CD8-positive, alpha-beta memory T cell (primary cell): ENCODE measurements at regions not wholly inside any gene's neighbourhood (a gene's known extent, or its start where the extent isn't known, plus 50 kb on each side); places are given as distances from the start of the nearest gene placed in this dataset.
A peak's percentile ranks its signal among the peaks of the same experiment; 100 is the strongest.

Source experiments
- CTCF ChIA-PET: fragments of 350-600 bp; sonication (Branson Sonifier 250); formaldehyde crosslinking; loops from one replicate; lab custom pipeline; 2021; ENCODE audit warnings: antibody characterized with exemption; lab: Charles Lee
- POLR2A ChIA-PET: fragments of 350-600 bp; sonication (Branson Sonifier 250); formaldehyde crosslinking; loops from one replicate; lab custom pipeline; 2021; ENCODE audit warnings: antibody characterized with exemption; lab: Charles Lee
- DNase-seq, 5 donors: peaks; one replicate each; pipeline versions ENCODE4 v3.0.0 to v3.0.0-alpha.2; 2020 to 2022; ENCODE audit warnings: mixed read lengths in 1 of 5
- H3K27ac ChIP-seq: one replicate; pipeline ENCODE4 v1.7.0; 2013; ENCODE audit warnings: low read depth, mild to moderate bottlenecking, low read length, moderate library complexity
- H3K27me3 ChIP-seq: 2 replicates; pipeline ENCODE4 v1.7.0; 2013; ENCODE audit warnings: low read length, mild to moderate bottlenecking; ENCODE audit not compliant: insufficient read depth, poor library complexity, severe bottlenecking
- H3K36me3 ChIP-seq: 2 replicates; pipeline ENCODE4 v1.7.0; 2013; ENCODE audit warnings: mild to moderate bottlenecking, low read length, moderate library complexity; ENCODE audit not compliant: insufficient read depth
- H3K4me1 ChIP-seq: 2 replicates; pipeline ENCODE4 v1.7.0; 2013; ENCODE audit warnings: mild to moderate bottlenecking, low read length, moderate library complexity; ENCODE audit not compliant: insufficient read depth
- H3K4me3 ChIP-seq: 2 replicates; pipeline ENCODE4 v1.7.0; 2013; ENCODE audit warnings: mild to moderate bottlenecking, low read length
- H3K9me3 ChIP-seq: 2 replicates; pipeline ENCODE4 v1.7.0; 2013; ENCODE audit warnings: mild to moderate bottlenecking, low read length
- H3K27ac Mint-ChIP-seq, 8 donors: one replicate each; pipeline ENCODE4 v1.8.0; 2020 to 2021; ENCODE audit warnings: mixed read lengths in 8 of 8, mild to moderate bottlenecking in 6 of 8, inconsistent platforms in 3 of 8, moderate library complexity in 3 of 8
- H3K27me3 Mint-ChIP-seq, 2 donors: one replicate each; pipeline ENCODE4 v1.8.0; 2020 to 2021; ENCODE audit warnings: mixed read lengths in 2 of 2, mild to moderate bottlenecking in 1 of 2, moderate library complexity in 1 of 2
- H3K36me3 Mint-ChIP-seq, 3 donors: one replicate each; pipeline ENCODE4 v1.8.0; 2020 to 2021; ENCODE audit warnings: mixed read lengths in 3 of 3, inconsistent platforms in 1 of 3, mild to moderate bottlenecking in 1 of 3
- H3K4me1 Mint-ChIP-seq, 3 donors: one replicate each; pipeline ENCODE4 v1.8.0; 2020 to 2021; ENCODE audit warnings: mixed read lengths in 3 of 3, inconsistent platforms in 1 of 3, mild to moderate bottlenecking in 1 of 3
- H3K4me3 Mint-ChIP-seq, 7 donors: one replicate each; pipeline ENCODE4 v1.8.0; 2020 to 2021; ENCODE audit warnings: mixed read lengths in 7 of 7, mild to moderate bottlenecking in 6 of 7, moderate library complexity in 4 of 7, inconsistent platforms in 2 of 7
- H3K9me3 Mint-ChIP-seq, 5 donors: one replicate each; pipeline ENCODE4 v1.8.0; 2020 to 2022; ENCODE audit warnings: mixed read lengths in 5 of 5, mild to moderate bottlenecking in 3 of 5, moderate library complexity in 2 of 5, inconsistent platforms in 1 of 5

GRCh38 chr16:66273644-66274334 is 92.7 kb upstream of the CDH5 start:
- H3K36me3 ChIP-seq, result no peaks in the 10 kb centered on the region
- peaks cover 6% of the 10 kb centered on the region for H3K4me1 ChIP-seq
- Mint-ChIP-seq H3K4me3 (no peak overlapping the region), H3K27ac (no peak overlapping the region), H3K4me1 (peaks cover 8 to 16% (median 9%) of the 10 kb centered on the region in 3 donors), H3K36me3 (no peaks in the 10 kb centered on the region), H3K9me3 (peaks cover 3 to 17% (median 11%) of the 10 kb centered on the region in 5 donors), H3K27me3 (peaks cover 27 to 50% of the 10 kb centered on the region in 2 donors)
- H3K9me3 ChIP-seq, result no peaks in the 10 kb centered on the region
- no peak for DNase-seq
- ChIA-PET POLR2A (no interaction called here), CTCF (no interaction called here)
- peaks cover 6% of the 10 kb centered on the region for H3K27me3 ChIP-seq
- no peak overlapping the region for H3K27ac ChIP-seq
- H3K4me3 ChIP-seq, result no peak overlapping the region

- CTCF ChIA-PET, result no interaction called here
- H3K36me3 Mint-ChIP-seq, result no peaks in the 10 kb centered on the region
- H3K4me1 ChIP-seq, result peaks cover 6% of the 10 kb centered on the region
Measured at GRCh38 chr16:66273053-66273452, 93.4 kb upstream of the CDH5 start.

GRCh38 chr16:66272461-66272860 is 94.0 kb upstream of the CDH5 start:
- no peak overlapping the region for H3K4me3 Mint-ChIP-seq
- H3K36me3 ChIP-seq, result no peaks in the 10 kb centered on the region
- H3K27me3 ChIP-seq, result peaks cover 6% of the 10 kb centered on the region
- H3K27ac Mint-ChIP-seq, result no peak overlapping the region
- no peak for DNase-seq
- H3K27me3 Mint-ChIP-seq, result peaks cover 22 to 55% of the 10 kb centered on the region in 2 donors
- H3K9me3 ChIP-seq, result no peaks in the 10 kb centered on the region
- H3K27ac ChIP-seq, result no peak overlapping the region
- CTCF ChIA-PET, result no interaction called here
- no peak overlapping the region for H3K4me3 ChIP-seq
- no peaks in the 10 kb centered on the region for H3K36me3 Mint-ChIP-seq
- peaks cover 6% of the 10 kb centered on the region for H3K4me1 ChIP-seq
- POLR2A ChIA-PET, result no interaction called here
- peaks cover 8 to 16% (median 12%) of the 10 kb centered on the region in 3 donors for H3K4me1 Mint-ChIP-seq
- peaks cover 0 to 14% (median 8%) of the 10 kb centered on the region in 5 donors for H3K9me3 Mint-ChIP-seq

More at GRCh38 chr16:66273053-66273452, 93.4 kb upstream of the CDH5 start:
- Mint-ChIP-seq H3K4me1 (peaks cover 8 to 16% (median 10%) of the 10 kb centered on the region in 3 donors), H3K27me3 (peaks cover 22 to 50% of the 10 kb centered on the region in 2 donors), H3K27ac (no peak overlapping the region), H3K9me3 (peaks cover 0 to 14% (median 8%) of the 10 kb centered on the region in 5 donors), H3K4me3 (peak overlapping the region in 1 of 7 donors; percentile 16)
- DNase-seq, result no peak
- H3K36me3 ChIP-seq, result no peaks in the 10 kb centered on the region
- no peak overlapping the region for H3K4me3 ChIP-seq
- H3K27me3 ChIP-seq, result peaks cover 6% of the 10 kb centered on the region
- no peaks in the 10 kb centered on the region for H3K9me3 ChIP-seq
- H3K27ac ChIP-seq, result no peak overlapping the region
- POLR2A ChIA-PET, result no interaction called here

- no peak for DNase-seq
- Mint-ChIP-seq H3K27me3 (peaks cover 24 to 62% of the 10 kb centered on the region in 2 donors), H3K4me1 (peaks cover 12 to 21% (median 16%) of the 10 kb centered on the region in 3 donors), H3K36me3 (no peaks in the 10 kb centered on the region), H3K27ac (no peak overlapping the region), H3K9me3 (peaks cover 0 to 13% (median 6%) of the 10 kb centered on the region in 5 donors), H3K4me3 (no peak overlapping the region)
- Histone ChIP-seq H3K4me1 (peaks cover 6% of the 10 kb centered on the region), H3K27me3 (peaks cover 10% of the 10 kb centered on the region), H3K9me3 (no peaks in the 10 kb centered on the region), H3K4me3 (no peak overlapping the region), H3K27ac (no peak overlapping the region), H3K36me3 (no peaks in the 10 kb centered on the region)
- ChIA-PET CTCF (interaction anchor here (1.0 kb wide), 1 partner anchor 27 kb away, joined by 3 read pairs; no protein-coding TSS in a partner anchor), POLR2A (no interaction called here)
Measured at GRCh38 chr16:66271074-66272060, 95.1 kb upstream of the CDH5 start.

- H3K4me1 Mint-ChIP-seq, result peaks cover 14 to 24% (median 16%) of the 10 kb centered on the region in 3 donors
- H3K9me3 Mint-ChIP-seq, result peaks cover 0 to 5% (median 0%) of the 10 kb centered on the region in 5 donors
- no peak overlapping the region for H3K4me3 ChIP-seq
- H3K4me1 ChIP-seq, result peaks cover 6% of the 10 kb centered on the region
- no peaks in the 10 kb centered on the region for H3K36me3 Mint-ChIP-seq
- no peak overlapping the region for H3K27ac ChIP-seq
- H3K27ac Mint-ChIP-seq, result no peak overlapping the region
- DNase-seq, result peak; percentile 10 to 54 (median 30)
- H3K9me3 ChIP-seq, result no peaks in the 10 kb centered on the region
- no peaks in the 10 kb centered on the region for H3K36me3 ChIP-seq
- ChIA-PET POLR2A (no interaction called here), CTCF (no interaction called here)
- peaks cover 28 to 60% of the 10 kb centered on the region in 2 donors for H3K27me3 Mint-ChIP-seq
- H3K4me3 Mint-ChIP-seq, result peak overlapping the region in 1 of 7 donors; percentile 44
- peaks cover 10% of the 10 kb centered on the region for H3K27me3 ChIP-seq
Measured at GRCh38 chr16:66270333-66270927, 96.1 kb upstream of the CDH5 start.

- Mint-ChIP-seq H3K27ac (no peak overlapping the region), H3K36me3 (no peaks in the 10 kb centered on the region)
Measured at GRCh38 chr16:66269617-66270332, 96.7 kb upstream of the CDH5 start.

GRCh38 chr16:66267292-66268014 is 99.0 kb upstream of the CDH5 start:
- Histone ChIP-seq H3K4me1 (peaks cover 6% of the 10 kb centered on the region), H3K4me3 (no peak overlapping the region), H3K9me3 (no peaks in the 10 kb centered on the region), H3K36me3 (no peaks in the 10 kb centered on the region), H3K27ac (no peak overlapping the region), H3K27me3 (peaks cover 10% of the 10 kb centered on the region)
- peaks cover 18 to 60% of the 10 kb centered on the region in 2 donors for H3K27me3 Mint-ChIP-seq
- POLR2A ChIA-PET, result no interaction called here
- peak overlapping the region in 1 of 7 donors; percentile 56 for H3K4me3 Mint-ChIP-seq
- CTCF ChIA-PET, result no interaction called here
- no peak for DNase-seq
- H3K27ac Mint-ChIP-seq, result no peak overlapping the region
- no peaks in the 10 kb centered on the region for H3K9me3 Mint-ChIP-seq
- peaks cover 10 to 12% (median 11%) of the 10 kb centered on the region in 3 donors for H3K4me1 Mint-ChIP-seq
- H3K36me3 Mint-ChIP-seq, result no peaks in the 10 kb centered on the region

More at GRCh38 chr16:66269617-66270332, 96.7 kb upstream of the CDH5 start:
- Mint-ChIP-seq H3K4me1 (peaks cover 14 to 19% (median 15%) of the 10 kb centered on the region in 3 donors), H3K4me3 (no peak overlapping the region), H3K27me3 (peaks cover 26 to 67% of the 10 kb centered on the region in 2 donors), H3K9me3 (peaks cover 0 to under 1% (median 0%) of the 10 kb centered on the region in 5 donors)
- CTCF ChIA-PET, result interaction anchor here (0.8 kb wide), 1 partner anchor 16 kb away, joined by 3 read pairs; no protein-coding TSS in a partner anchor
- POLR2A ChIA-PET, result no interaction called here
- peaks cover 10% of the 10 kb centered on the region for H3K27me3 ChIP-seq
- no peaks in the 10 kb centered on the region for H3K9me3 ChIP-seq
- H3K36me3 ChIP-seq, result no peaks in the 10 kb centered on the region
- no peak overlapping the region for H3K4me3 ChIP-seq
- peaks cover 6% of the 10 kb centered on the region for H3K4me1 ChIP-seq
- DNase-seq, result no peak
- no peak overlapping the region for H3K27ac ChIP-seq
